A549 (cell line): ENCODE measurements at regions not wholly inside any gene's neighbourhood (a gene's known extent, or its start where the extent isn't known, plus 50 kb on each side); places are given as distances from the start of the nearest gene placed in this dataset.
"Not testable (repeated sequence)": the region's sequence is repeated elsewhere in the genome, so short reads cannot be mapped to it uniquely, and the experiment has no call there.

Source experiments
- ATAC-seq, 2 experiments: fragments of 200-7000 bp in 1 of 2; fragments of >200 bp in 1 of 2; cut with Nextera tagmentation in 1 of 2; cut with Tn5 transposase in 1 of 2; 3 replicates each; pipeline versions ENCODE4 v1.8.0 to v1.9.1; 2018 to 2020; ENCODE audit warnings: mild to moderate bottlenecking in 1 of 2, moderate library complexity in 1 of 2
- CTCF ChIA-PET: fragments of 300-600 bp; sonication (Branson Sonifier 250); formaldehyde crosslinking; extraction: SDS; loops from one replicate; lab custom pipeline; 2021; ENCODE audit warnings: antibody characterized with exemption, inconsistent platforms; lab: Yijun Ruan, JAX
- POLR2A ChIA-PET: fragments of 350-600 bp; formaldehyde crosslinking; extraction: SDS; loops from one replicate; lab custom pipeline; 2021; ENCODE audit warnings: antibody characterized with exemption, inconsistent platforms; lab: Yijun Ruan, JAX
- DNase-seq, 2 experiments: peaks; one replicate each; pipeline versions ENCODE4 v3.0.0 to v3.0.0-alpha.2; 2011 to 2016; ENCODE audit warnings: low read depth in 1 of 2, low spot score in 1 of 2
- FAIRE-seq: peaks from 2 replicates; lab custom pipeline; 2011; peaks lifted over from hg19 to GRCh38; lab: Jason Lieb, UNC
- H3K27ac ChIP-seq, 2 experiments: fragments of >200 bp; sonication (Bioruptor Twin); formaldehyde crosslinking; 3 replicates each; pipeline ENCODE4 v1.5.1; 2016 to 2017
- H3K4me1 ChIP-seq: fragments of >200 bp; sonication (Bioruptor Twin); formaldehyde crosslinking; 3 replicates; pipeline ENCODE4 v1.6.1; 2016
- H3K4me2 ChIP-seq: fragments of >200 bp; sonication (Bioruptor Twin); formaldehyde crosslinking; 3 replicates; pipeline ENCODE4 v1.6.1; 2016
- H3K4me3 ChIP-seq: fragments of >200 bp; sonication (Bioruptor Twin); formaldehyde crosslinking; 3 replicates; pipeline ENCODE4 v1.5.1; 2016
- H3K9me3 ChIP-seq: fragments of >200 bp; sonication (Bioruptor Twin); formaldehyde crosslinking; 3 replicates; pipeline ENCODE4 v1.6.1; 2016
- WGBS: methylation state at CpG from one replicate; pipeline ENCODE4 v1.1.6; 2017; ENCODE audit errors: missing lambda C conversion rate; 5-methylcytosine and 5-hydroxymethylcytosine counted together

DNA sequence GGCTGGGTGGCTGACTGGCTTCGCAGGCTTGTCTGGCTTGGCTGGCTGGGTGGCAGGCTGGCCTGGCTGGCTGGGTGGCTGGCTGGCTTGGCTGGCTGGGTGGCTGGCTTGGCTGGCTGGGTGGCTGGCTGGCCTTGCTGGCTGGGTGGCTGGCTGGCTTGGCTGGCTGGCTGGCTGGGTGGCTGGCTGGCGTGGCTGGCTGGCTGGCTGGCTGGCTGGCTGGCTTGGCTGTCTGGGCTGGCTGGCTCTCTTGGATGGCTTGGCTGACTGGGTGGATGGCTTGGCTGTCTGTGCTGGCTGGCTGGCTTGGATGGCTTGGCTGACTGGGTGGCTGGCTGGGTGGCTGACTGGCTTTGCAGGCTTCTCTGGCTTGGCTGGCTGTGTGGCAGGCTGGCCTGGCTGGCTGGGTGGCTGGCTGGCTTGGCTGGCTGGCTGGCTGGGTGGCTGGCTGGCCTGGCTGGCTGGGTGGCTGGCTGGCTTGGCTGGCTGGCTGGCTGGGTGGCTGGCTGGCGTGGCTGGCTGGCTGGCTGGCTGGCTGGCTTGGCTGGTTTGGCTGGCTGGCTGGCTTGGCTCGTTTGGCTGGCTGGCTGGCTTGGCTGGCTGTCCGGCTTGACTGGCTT is 2808.1 kb downstream of the RPIA start:
- CTCF ChIA-PET, DNase-seq, H3K9me3 ChIP-seq, POLR2A ChIA-PET, H3K4me1 ChIP-seq, ATAC-seq, H3K4me3 ChIP-seq, H3K27ac ChIP-seq, H3K4me2 ChIP-seq, FAIRE-seq: not testable (repeated sequence)
- WGBS = 9% methylated on average over 4 of the region's 5 CpGs

GRCh38 chr2:91500246-91500977 is 2808.9 kb downstream of the RPIA start:
- CTCF ChIA-PET, POLR2A ChIA-PET, H3K4me1 ChIP-seq, H3K4me3 ChIP-seq, H3K9me3 ChIP-seq, H3K4me2 ChIP-seq, FAIRE-seq, H3K27ac ChIP-seq, DNase-seq, ATAC-seq: not testable (repeated sequence)
- 14% methylated on average over 3 of the region's 6 CpGs for WGBS

DNA sequence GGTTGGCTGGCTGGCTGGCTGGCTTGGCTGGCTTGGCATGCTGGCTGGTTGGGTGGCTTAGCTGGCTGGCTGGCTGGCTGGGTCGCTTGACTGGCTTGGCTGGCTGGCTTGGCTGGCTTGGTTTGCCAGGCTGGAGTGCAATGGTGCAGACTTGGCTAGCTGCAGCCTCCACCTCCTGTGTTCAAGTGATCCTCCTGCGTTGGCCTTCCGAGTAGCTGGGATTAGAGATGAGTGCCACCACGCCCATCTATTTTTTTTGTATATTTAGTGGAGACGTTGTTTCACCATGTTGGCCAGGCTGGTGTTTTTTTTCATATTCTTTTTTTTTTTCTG is 2809.5 kb downstream of the RPIA start:
- H3K4me2 ChIP-seq, DNase-seq, POLR2A ChIA-PET, FAIRE-seq, ATAC-seq, H3K27ac ChIP-seq, H3K4me3 ChIP-seq, H3K9me3 ChIP-seq, CTCF ChIA-PET, H3K4me1 ChIP-seq: not testable (repeated sequence)
- WGBS = 24% methylated on average over 5 of the region's 5 CpGs

GRCh38 chr2:91501481-91502080 is 2810.1 kb downstream of the RPIA start:
- H3K4me3 ChIP-seq, H3K9me3 ChIP-seq, H3K4me1 ChIP-seq, H3K27ac ChIP-seq, ATAC-seq, FAIRE-seq, CTCF ChIA-PET, DNase-seq, POLR2A ChIA-PET, H3K4me2 ChIP-seq: not testable (repeated sequence)
- WGBS = 49% methylated on average over 16 of the region's 17 CpGs

- WGBS = 24% methylated on average over 8 of the region's 8 CpGs
- CTCF ChIA-PET, ATAC-seq, H3K4me1 ChIP-seq, DNase-seq, H3K27ac ChIP-seq, POLR2A ChIA-PET, FAIRE-seq, H3K4me2 ChIP-seq, H3K4me3 ChIP-seq, H3K9me3 ChIP-seq: not testable (repeated sequence)
Measured at GRCh38 chr2:91503572-91503958, 2812.1 kb downstream of the RPIA start.

- 40% methylated on average over 1 of the region's 13 CpGs for WGBS
- ATAC-seq, FAIRE-seq: not testable (repeated sequence)
Measured at GRCh38 chr2:91503959-91504741, 2812.7 kb downstream of the RPIA start.

GRCh38 chr2:91508816-91509215 is 2817.3 kb downstream of the RPIA start:
- ATAC-seq, H3K4me1 ChIP-seq, H3K4me2 ChIP-seq, DNase-seq, H3K4me3 ChIP-seq, H3K9me3 ChIP-seq, H3K27ac ChIP-seq, POLR2A ChIA-PET, FAIRE-seq, CTCF ChIA-PET: not testable (repeated sequence)
- WGBS = 0% methylated on average over 2 of the region's 4 CpGs

More at GRCh38 chr2:91503959-91504741, 2812.7 kb downstream of the RPIA start:
- H3K4me1 ChIP-seq, H3K27ac ChIP-seq, POLR2A ChIA-PET, H3K4me2 ChIP-seq, H3K4me3 ChIP-seq, DNase-seq, H3K9me3 ChIP-seq, CTCF ChIA-PET: not testable (repeated sequence)

DNA sequence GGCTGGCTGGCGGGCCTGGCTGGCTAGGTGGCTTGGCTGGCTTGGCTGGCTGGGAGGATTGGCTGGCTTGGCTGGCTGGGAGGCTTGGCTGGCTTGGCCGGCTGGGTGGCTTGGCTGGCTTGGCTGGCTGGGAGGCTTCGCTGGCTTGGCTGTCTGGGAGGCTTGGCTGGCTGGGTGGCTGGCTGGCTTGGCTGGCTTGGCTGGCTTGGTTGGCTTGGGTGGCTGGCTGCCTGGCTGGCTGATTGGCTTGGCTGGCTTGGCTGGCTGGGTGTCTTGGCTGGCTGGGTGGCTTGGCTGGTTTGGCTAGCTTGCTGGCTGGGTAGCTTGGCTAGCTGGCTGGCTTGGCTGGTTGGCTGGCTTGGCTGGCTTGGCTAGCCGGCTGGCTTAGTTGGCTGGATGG is 2817.8 kb downstream of the RPIA start:
- H3K4me2 ChIP-seq, ATAC-seq, H3K27ac ChIP-seq, H3K4me3 ChIP-seq, H3K4me1 ChIP-seq, FAIRE-seq, DNase-seq, POLR2A ChIA-PET, CTCF ChIA-PET, H3K9me3 ChIP-seq: not testable (repeated sequence)
- WGBS = 6% methylated on average over 2 of the region's 4 CpGs

- ATAC-seq, H3K9me3 ChIP-seq, H3K4me3 ChIP-seq, CTCF ChIA-PET, DNase-seq, H3K4me1 ChIP-seq, POLR2A ChIA-PET, FAIRE-seq, H3K4me2 ChIP-seq, H3K27ac ChIP-seq: not testable (repeated sequence)
- 0% methylated on average over 1 of the region's 2 CpGs for WGBS
Measured at GRCh38 chr2:91511166-91511565, 2819.7 kb downstream of the RPIA start.

DNA sequence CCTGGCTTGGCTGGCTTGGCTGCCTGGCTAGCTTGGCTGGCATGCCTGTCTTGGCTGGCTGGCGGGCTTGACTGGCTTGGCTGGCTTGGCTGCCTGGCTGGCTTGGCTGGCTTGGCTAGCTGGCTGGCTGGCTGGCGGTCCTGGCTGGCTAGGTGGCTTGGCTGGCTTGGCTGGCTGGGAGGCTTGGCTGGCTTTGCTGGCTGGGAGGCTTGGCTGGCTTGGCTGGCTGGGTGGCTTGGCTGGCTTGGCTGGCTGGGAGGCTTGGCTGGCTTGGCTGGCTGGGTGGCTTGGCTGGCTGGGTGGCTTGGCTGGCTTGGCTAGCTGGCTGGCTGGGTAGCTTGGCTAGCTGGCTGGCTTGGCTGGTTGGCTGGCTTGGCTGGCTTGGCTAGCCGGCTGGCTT is 2824.5 kb downstream of the RPIA start:
- FAIRE-seq, DNase-seq, H3K27ac ChIP-seq, H3K4me1 ChIP-seq, POLR2A ChIA-PET, ATAC-seq, H3K4me3 ChIP-seq, H3K9me3 ChIP-seq, CTCF ChIA-PET, H3K4me2 ChIP-seq: not testable (repeated sequence)
- 10% methylated on average over 3 of the region's 3 CpGs for WGBS

- FAIRE-seq, CTCF ChIA-PET, DNase-seq, H3K4me2 ChIP-seq, H3K4me3 ChIP-seq, H3K4me1 ChIP-seq, H3K9me3 ChIP-seq, POLR2A ChIA-PET, ATAC-seq, H3K27ac ChIP-seq: not testable (repeated sequence)
- 13% methylated on average over 2 of the region's 6 CpGs for WGBS
Measured at GRCh38 chr2:91516669-91517068, 2825.2 kb downstream of the RPIA start.
